Progenitor cell of endocrine pancreas (in vitro differentiated cells): ENCODE measurements at regions not wholly inside any gene's neighbourhood (a gene's known extent, or its start where the extent isn't known, plus 50 kb on each side); places are given as distances from the start of the nearest gene placed in this dataset.

Experiments
- DNase-seq: peaks from one replicate; pipeline ENCODE4 v3.0.0; 2021; ENCODE audit warnings: low spot score; ENCODE audit not compliant: unreplicated experiment
- H3K27ac Mint-ChIP-seq: 2 replicates; pipeline ENCODE4 v1.8.0; 2021; ENCODE audit warnings: mild to moderate bottlenecking, moderate library complexity, mixed read lengths
- H3K27me3 Mint-ChIP-seq: 2 replicates; pipeline ENCODE4 v1.8.0; 2021; ENCODE audit warnings: mixed read lengths
- H3K36me3 Mint-ChIP-seq: 2 replicates; pipeline ENCODE4 v1.8.0; 2022; ENCODE audit warnings: mixed read lengths; ENCODE audit not compliant: insufficient read depth
- H3K4me1 Mint-ChIP-seq: 2 replicates; pipeline ENCODE4 v1.8.0; 2021; ENCODE audit warnings: low read depth, mixed read lengths
- H3K4me3 Mint-ChIP-seq: 2 replicates; pipeline ENCODE4 v1.8.0; 2021; ENCODE audit warnings: low read depth, mild to moderate bottlenecking, moderate library complexity, mixed read lengths
- H3K9me3 Mint-ChIP-seq: 2 replicates; pipeline ENCODE4 v1.8.0; 2021; ENCODE audit warnings: low read depth, mixed read lengths
- TF ChIP-seq, protein P1 (sequence below): fragments of 200-600 bp; sonication (generic); IDR thresholded peaks from one replicate; pipeline ENCODE4 v1.5.0; 2021; ENCODE audit warnings: antibody characterized with exemption, mild to moderate bottlenecking; ENCODE audit not compliant: unreplicated experiment

DNA sequence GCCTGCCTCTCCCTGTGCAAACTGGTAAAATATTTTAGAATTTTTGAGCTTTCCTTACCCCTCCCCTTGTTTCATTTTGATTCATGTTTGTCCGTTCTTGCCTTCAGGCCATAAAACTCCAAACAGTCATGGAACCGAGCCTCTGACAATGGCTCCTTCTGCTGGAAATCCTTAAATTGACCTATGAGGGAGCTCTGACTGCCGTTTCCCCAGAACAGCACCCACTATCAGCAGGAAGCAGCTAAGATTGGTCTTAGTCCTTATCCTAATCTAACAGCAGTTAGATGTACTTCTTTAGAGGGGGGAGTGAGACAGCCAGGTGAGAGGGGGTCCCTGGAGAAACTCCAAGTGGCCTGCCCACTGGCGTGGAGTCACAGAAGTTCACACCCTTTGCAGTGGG lies 106.7 kb downstream of the FAM174A start:
- H3K27me3 Mint-ChIP-seq, result no peaks in the 10 kb centered on the region
- TF ChIP-seq, protein P1, sequence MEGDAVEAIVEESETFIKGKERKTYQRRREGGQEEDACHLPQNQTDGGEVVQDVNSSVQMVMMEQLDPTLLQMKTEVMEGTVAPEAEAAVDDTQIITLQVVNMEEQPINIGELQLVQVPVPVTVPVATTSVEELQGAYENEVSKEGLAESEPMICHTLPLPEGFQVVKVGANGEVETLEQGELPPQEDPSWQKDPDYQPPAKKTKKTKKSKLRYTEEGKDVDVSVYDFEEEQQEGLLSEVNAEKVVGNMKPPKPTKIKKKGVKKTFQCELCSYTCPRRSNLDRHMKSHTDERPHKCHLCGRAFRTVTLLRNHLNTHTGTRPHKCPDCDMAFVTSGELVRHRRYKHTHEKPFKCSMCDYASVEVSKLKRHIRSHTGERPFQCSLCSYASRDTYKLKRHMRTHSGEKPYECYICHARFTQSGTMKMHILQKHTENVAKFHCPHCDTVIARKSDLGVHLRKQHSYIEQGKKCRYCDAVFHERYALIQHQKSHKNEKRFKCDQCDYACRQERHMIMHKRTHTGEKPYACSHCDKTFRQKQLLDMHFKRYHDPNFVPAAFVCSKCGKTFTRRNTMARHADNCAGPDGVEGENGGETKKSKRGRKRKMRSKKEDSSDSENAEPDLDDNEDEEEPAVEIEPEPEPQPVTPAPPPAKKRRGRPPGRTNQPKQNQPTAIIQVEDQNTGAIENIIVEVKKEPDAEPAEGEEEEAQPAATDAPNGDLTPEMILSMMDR, result no peak
- no peak overlapping the region for H3K4me3 Mint-ChIP-seq
- no peaks in the 10 kb centered on the region for H3K36me3 Mint-ChIP-seq
- no peak for DNase-seq
- H3K27ac Mint-ChIP-seq, result no peak overlapping the region
- no peaks in the 10 kb centered on the region for H3K9me3 Mint-ChIP-seq
- H3K4me1 Mint-ChIP-seq, result no peaks in the 10 kb centered on the region

DNA sequence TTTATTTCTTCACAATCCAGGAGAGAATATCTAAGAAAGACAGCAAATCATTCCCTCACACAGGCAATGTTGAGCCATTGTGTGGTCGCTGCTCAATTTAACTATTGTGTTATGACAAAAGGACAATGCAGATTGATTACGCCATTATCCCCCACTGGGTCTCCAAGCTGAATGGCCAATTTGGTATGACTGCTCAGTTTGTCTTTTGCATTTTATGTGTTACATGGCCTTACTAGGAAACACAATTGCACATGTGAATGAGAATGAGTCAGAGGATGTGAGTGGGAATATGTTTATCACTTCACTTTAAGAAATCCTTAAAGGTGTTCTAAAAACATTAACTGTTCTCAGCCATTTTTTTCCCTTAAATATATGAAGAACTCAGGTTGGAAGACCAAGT lies 108.3 kb downstream of the FAM174A start:
- Mint-ChIP-seq H3K27me3 (no peaks in the 10 kb centered on the region), H3K27ac (no peak overlapping the region), H3K4me3 (no peak overlapping the region), H3K9me3 (no peaks in the 10 kb centered on the region), H3K36me3 (no peaks in the 10 kb centered on the region), H3K4me1 (no peaks in the 10 kb centered on the region)
- no peak for DNase-seq
- TF ChIP-seq, protein P1, result no peak

DNA sequence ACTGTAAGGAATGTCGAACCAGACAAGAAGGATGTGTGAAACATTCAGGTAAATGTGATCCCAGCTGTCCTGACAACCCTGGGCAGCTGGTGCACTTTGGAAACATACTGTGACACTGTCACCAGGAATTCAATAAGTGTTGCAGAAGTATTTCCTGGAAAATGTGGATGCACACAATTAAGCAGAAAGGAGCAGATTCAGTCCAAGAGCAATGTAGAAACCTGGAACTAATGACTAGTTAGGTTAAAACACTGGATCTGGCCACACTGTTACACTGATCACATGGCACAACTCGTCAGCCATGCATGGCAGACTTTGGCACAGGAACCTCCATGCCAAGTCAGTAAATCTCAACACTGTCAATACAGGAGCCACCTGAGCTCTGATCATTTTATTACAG lies 109.0 kb downstream of the FAM174A start:
- no peak overlapping the region for H3K4me3 Mint-ChIP-seq
- H3K4me1 Mint-ChIP-seq, result no peaks in the 10 kb centered on the region
- no peaks in the 10 kb centered on the region for H3K36me3 Mint-ChIP-seq
- DNase-seq, result no peak
- TF ChIP-seq, protein P1, result no peak
- no peak overlapping the region for H3K27ac Mint-ChIP-seq
- H3K27me3 Mint-ChIP-seq, result no peaks in the 10 kb centered on the region
- H3K9me3 Mint-ChIP-seq, result no peaks in the 10 kb centered on the region

DNA sequence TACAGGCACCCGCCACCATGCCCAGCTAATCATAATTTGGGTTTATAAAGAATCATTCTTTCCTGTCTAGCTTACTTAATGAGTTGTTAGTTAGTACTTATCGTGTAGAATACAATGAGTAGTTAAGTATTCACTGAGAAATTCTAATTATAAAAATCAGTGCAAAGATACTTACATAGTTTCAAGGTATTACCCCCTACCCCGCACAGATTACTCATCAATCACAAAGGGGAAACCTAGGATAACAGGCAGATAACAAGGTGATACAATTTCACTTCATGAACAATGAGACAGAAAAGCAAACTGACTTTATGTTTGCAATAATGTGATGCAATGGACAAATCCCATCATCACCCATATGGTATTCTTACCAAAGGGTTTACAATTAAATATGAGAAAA lies 109.6 kb downstream of the FAM174A start:
- Mint-ChIP-seq H3K36me3 (no peaks in the 10 kb centered on the region), H3K27ac (no peak overlapping the region), H3K4me3 (no peak overlapping the region), H3K9me3 (no peaks in the 10 kb centered on the region), H3K4me1 (no peaks in the 10 kb centered on the region), H3K27me3 (no peaks in the 10 kb centered on the region)
- TF ChIP-seq, protein P1, result no peak
- no peak for DNase-seq

DNA sequence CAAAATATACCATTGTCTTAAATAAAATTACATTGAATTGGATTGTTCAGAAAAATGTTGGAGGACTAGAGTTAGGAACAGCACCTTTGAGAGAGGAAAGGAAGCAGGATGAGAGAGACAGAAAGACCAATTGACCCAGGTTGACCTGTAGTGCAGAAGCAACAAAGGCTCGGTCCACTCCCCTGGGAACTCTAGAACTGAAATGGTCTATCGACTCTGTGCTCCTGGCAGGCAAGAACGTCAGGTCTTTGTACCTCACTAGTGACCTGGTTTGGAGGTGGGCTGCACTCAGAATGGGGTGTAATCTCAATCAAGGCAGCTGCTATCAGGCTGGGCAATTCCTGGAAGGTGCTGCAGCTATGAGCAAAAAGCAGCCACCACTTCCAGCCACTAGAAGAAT lies 110.8 kb downstream of the FAM174A start:
- Mint-ChIP-seq H3K4me3 (no peak overlapping the region), H3K27me3 (no peaks in the 10 kb centered on the region), H3K36me3 (no peaks in the 10 kb centered on the region), H3K27ac (no peak overlapping the region), H3K9me3 (no peaks in the 10 kb centered on the region), H3K4me1 (no peaks in the 10 kb centered on the region)
- TF ChIP-seq, protein P1, result no peak
- no peak for DNase-seq
